ENCODE measurements at regions not wholly inside any gene's neighbourhood (a gene's known extent, or its start where the extent isn't known, plus 50 kb on each side); places are given as distances from the start of the nearest gene placed in this dataset.

DNA sequence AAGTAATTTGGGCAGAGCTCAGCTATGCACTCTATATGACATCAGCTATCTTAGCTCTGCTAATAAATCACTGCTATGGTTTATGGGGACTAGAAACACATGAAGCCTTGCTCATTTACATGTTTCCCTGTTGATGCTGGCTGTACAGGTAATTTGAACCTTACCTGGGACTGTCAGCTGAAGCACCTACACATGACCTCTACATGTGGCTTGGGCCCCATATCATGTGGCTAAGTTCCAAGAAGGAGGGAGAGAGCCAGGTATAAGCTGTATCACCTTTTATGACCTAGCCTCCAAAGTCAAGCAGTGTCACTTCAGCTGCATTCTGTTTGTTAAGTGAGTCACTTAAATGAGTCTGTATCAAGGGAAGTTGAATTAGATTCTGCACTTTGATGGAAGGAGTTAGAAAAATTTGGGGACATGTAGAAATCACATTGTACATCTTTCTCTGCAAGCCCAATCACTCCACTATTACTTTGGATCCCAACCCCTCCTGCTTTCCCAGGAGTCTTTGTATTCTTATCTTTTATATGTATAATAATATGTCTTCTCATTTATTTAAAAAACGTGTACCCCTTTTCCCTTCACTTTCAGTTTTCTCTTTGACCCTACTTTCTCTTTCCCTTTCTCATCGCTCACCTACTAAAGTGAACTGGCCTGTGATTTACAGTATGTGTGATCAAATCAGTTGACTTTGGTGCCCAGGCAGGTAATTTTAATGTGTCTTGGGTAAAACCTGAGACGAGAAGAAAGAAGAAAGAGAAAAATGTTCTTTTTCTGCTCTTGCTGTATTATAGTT, 53.4 kb upstream of the PRKACB start:
- H3K4me1 ChIP-seq (ENCODE audit: control insufficient read depth, low read depth, low read length): no peaks in the 10 kb centered on the region
- no peaks in the 10 kb centered on the region for H3K36me3 ChIP-seq (ENCODE audit: control insufficient read depth, insufficient read depth, low read length)
- no peak overlapping the region for H2AK5ac ChIP-seq (ENCODE audit: low read length)
- H3K56ac ChIP-seq (ENCODE audit: low read length): no peak overlapping the region
- H3K23ac ChIP-seq (ENCODE audit: low read length): no peak overlapping the region
- no peak overlapping the region for H4K5ac ChIP-seq (ENCODE audit: low read length)
- no peak overlapping the region for H3K4me3 ChIP-seq (ENCODE audit: low read length)
- no peak overlapping the region for H3K4me2 ChIP-seq (ENCODE audit: low read length)
- WGBS (ENCODE audit: extremely low coverage, insufficient coverage, low lambda C conversion rate): no CpG with 5 or more reads among the region's 3 CpGs
- no peak overlapping the region for H3K27ac ChIP-seq (ENCODE audit: low read depth, low read length)
- no peak overlapping the region for H3K9ac ChIP-seq (ENCODE audit: low read length)
- no peak overlapping the region for H4K8ac ChIP-seq (ENCODE audit: low read depth, low read length)
- H3K79me2 ChIP-seq (ENCODE audit: control insufficient read depth, insufficient read depth, low read length): no peaks in the 10 kb centered on the region
- no peak overlapping the region for H3K4ac ChIP-seq (ENCODE audit: low read depth, low read length)
- H3K18ac ChIP-seq (ENCODE audit: low read length): no peak overlapping the region
- H2BK120ac ChIP-seq (ENCODE audit: low read depth, low read length): no peak overlapping the region
- no peaks in the 10 kb centered on the region for H3K27me3 ChIP-seq (ENCODE audit: insufficient read depth, low read length, poor library complexity)
- peaks cover 4% of the 10 kb centered on the region for H3K79me1 ChIP-seq (ENCODE audit: low read length)
- no peak overlapping the region for H2BK5ac ChIP-seq (ENCODE audit: low read length)
- DNase-seq: no peak
- no peak overlapping the region for H2BK15ac ChIP-seq (replicated peaks; ENCODE audit: low read depth)

DNA sequence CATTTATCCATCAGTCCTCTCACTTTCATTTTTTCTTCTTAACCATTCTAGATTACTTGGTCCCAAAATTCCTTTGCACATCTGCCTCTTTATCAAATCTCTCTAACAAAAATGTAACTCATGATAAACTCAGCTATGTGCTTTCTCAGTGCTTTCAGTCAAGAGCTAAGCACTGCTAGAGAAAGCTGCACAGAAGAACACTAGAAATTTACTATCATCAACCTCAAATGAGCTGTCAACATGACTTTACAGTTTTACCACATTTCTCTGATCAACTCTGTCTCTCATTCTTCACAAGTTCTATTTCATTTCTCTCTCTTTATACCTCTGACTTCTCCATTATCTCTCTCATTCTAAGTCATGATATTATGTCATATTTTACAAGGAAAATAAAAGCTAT, 54.2 kb upstream of the PRKACB start:
- Histone ChIP-seq H4K8ac (ENCODE audit: low read depth, low read length) (no peak overlapping the region), H3K27me3 (ENCODE audit: insufficient read depth, low read length, poor library complexity) (no peaks in the 10 kb centered on the region), H2AK5ac (ENCODE audit: low read length) (no peak overlapping the region), H2BK120ac (ENCODE audit: low read depth, low read length) (no peak overlapping the region), H2BK15ac (replicated peaks; ENCODE audit: low read depth) (no peak overlapping the region), H3K4ac (ENCODE audit: low read depth, low read length) (no peak overlapping the region), H3K79me1 (ENCODE audit: low read length) (peaks cover 4% of the 10 kb centered on the region), H2BK5ac (ENCODE audit: low read length) (no peak overlapping the region), H3K4me2 (ENCODE audit: low read length) (no peak overlapping the region), H3K23ac (ENCODE audit: low read length) (no peak overlapping the region), H3K18ac (ENCODE audit: low read length) (no peak overlapping the region), H3K79me2 (ENCODE audit: control insufficient read depth, insufficient read depth, low read length) (no peaks in the 10 kb centered on the region), H3K27ac (ENCODE audit: low read depth, low read length) (no peak overlapping the region), H3K4me3 (ENCODE audit: low read length) (no peak overlapping the region), H3K56ac (ENCODE audit: low read length) (no peak overlapping the region), H3K4me1 (ENCODE audit: control insufficient read depth, low read depth, low read length) (no peaks in the 10 kb centered on the region), H3K9ac (ENCODE audit: low read length) (no peak overlapping the region), H3K36me3 (ENCODE audit: control insufficient read depth, insufficient read depth, low read length) (no peaks in the 10 kb centered on the region), H4K5ac (ENCODE audit: low read length) (no peak overlapping the region)
- no peak for DNase-seq

DNA sequence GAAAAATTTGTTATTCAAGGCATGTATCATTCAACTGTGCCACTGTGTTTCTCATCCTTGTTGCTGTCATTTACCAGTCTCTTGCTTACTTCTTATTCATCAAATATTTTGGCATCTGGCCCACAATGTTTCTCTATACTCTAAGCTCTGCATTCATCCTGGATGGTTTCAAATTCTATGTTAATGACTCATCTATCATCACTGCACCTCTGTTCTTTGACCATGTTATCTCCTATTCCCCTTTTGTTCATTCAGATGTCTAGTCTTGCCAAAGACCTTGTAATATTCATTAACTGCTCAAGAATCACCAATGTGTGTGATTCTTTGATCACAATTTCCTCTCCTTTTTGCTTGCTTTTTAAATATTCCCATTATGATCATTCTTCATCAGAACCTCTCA, 54.6 kb upstream of the PRKACB start:
- Histone ChIP-seq H3K9ac (ENCODE audit: low read length) (no peak overlapping the region), H3K4ac (ENCODE audit: low read depth, low read length) (no peak overlapping the region), H4K5ac (ENCODE audit: low read length) (no peak overlapping the region), H3K27me3 (ENCODE audit: insufficient read depth, low read length, poor library complexity) (no peaks in the 10 kb centered on the region), H3K4me3 (ENCODE audit: low read length) (no peak overlapping the region), H3K4me2 (ENCODE audit: low read length) (no peak overlapping the region), H3K79me2 (ENCODE audit: control insufficient read depth, insufficient read depth, low read length) (no peaks in the 10 kb centered on the region), H2BK15ac (replicated peaks; ENCODE audit: low read depth) (no peak overlapping the region), H3K56ac (ENCODE audit: low read length) (no peak overlapping the region), H3K18ac (ENCODE audit: low read length) (no peak overlapping the region), H3K27ac (ENCODE audit: low read depth, low read length) (no peak overlapping the region), H3K4me1 (ENCODE audit: control insufficient read depth, low read depth, low read length) (no peaks in the 10 kb centered on the region), H2BK120ac (ENCODE audit: low read depth, low read length) (no peak overlapping the region), H2BK5ac (ENCODE audit: low read length) (no peak overlapping the region), H4K8ac (ENCODE audit: low read depth, low read length) (no peak overlapping the region), H2AK5ac (ENCODE audit: low read length) (no peak overlapping the region), H3K36me3 (ENCODE audit: control insufficient read depth, insufficient read depth, low read length) (no peaks in the 10 kb centered on the region), H3K23ac (ENCODE audit: low read length) (no peak overlapping the region), H3K79me1 (ENCODE audit: low read length) (peaks cover 4% of the 10 kb centered on the region)
- no peak for DNase-seq

DNA sequence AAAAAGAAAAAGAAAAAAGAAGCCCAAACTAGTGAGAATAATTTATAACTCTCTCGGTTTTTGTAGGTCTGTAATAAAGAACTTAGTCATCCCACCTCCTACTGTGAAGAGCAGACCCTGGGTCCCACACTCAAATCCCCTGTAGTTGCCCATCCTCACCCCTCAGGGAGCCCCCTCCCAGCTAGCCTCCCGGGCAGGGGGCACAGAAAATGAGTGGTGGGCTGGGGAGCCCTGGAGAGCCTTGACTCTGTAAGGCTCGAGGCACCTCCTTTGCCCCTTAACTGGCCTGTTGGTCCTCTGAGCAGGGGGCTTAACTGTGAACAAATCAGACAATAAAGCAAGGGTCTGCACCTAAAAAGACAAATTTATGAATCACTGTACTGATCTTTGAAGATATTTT, 57.5 kb upstream of the PRKACB start:
- Histone ChIP-seq H4K8ac (ENCODE audit: low read depth, low read length) (no peak overlapping the region), H4K5ac (ENCODE audit: low read length) (no peak overlapping the region), H3K9ac (ENCODE audit: low read length) (no peak overlapping the region), H3K36me3 (ENCODE audit: control insufficient read depth, insufficient read depth, low read length) (no peaks in the 10 kb centered on the region), H3K27ac (ENCODE audit: low read depth, low read length) (no peak overlapping the region), H2AK5ac (ENCODE audit: low read length) (no peak overlapping the region), H3K56ac (ENCODE audit: low read length) (no peak overlapping the region), H2BK5ac (ENCODE audit: low read length) (no peak overlapping the region), H3K4me2 (ENCODE audit: low read length) (no peak overlapping the region), H3K79me1 (ENCODE audit: low read length) (peaks cover 8% of the 10 kb centered on the region), H3K27me3 (ENCODE audit: insufficient read depth, low read length, poor library complexity) (no peaks in the 10 kb centered on the region), H3K18ac (ENCODE audit: low read length) (no peak overlapping the region), H3K23ac (ENCODE audit: low read length) (no peak overlapping the region), H3K4me1 (ENCODE audit: control insufficient read depth, low read depth, low read length) (no peaks in the 10 kb centered on the region), H3K79me2 (ENCODE audit: control insufficient read depth, insufficient read depth, low read length) (no peaks in the 10 kb centered on the region), H3K4me3 (ENCODE audit: low read length) (no peak overlapping the region), H2BK120ac (ENCODE audit: low read depth, low read length) (no peak overlapping the region), H2BK15ac (replicated peaks; ENCODE audit: low read depth) (no peak overlapping the region), H3K4ac (ENCODE audit: low read depth, low read length) (no peak overlapping the region)
- no peak for DNase-seq
- no CpG with 5 or more reads among the region's 3 CpGs for WGBS (ENCODE audit: extremely low coverage, insufficient coverage, low lambda C conversion rate)

DNA sequence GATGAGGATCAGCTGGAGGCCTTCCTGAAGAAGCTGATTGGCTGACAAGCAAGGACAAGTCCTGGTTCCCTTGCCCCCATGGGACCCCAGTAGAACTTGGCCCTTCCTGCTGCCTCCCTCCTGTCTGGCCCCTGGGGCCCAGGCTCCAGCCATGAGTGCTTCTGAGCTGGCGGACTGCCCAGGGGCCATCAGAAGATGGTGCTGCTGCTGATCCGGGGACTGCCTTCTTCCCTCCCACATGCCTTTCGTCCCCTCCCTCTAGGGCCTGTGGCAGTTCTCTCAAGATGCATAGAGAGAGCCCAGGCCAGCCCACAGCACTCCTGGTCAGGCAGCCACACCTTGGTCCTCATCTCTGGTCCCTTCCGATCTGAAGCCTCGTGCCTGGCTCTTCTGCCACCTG, 57.9 kb upstream of the PRKACB start:
- Histone ChIP-seq H3K56ac (ENCODE audit: low read length) (no peak overlapping the region), H3K79me2 (ENCODE audit: control insufficient read depth, insufficient read depth, low read length) (no peaks in the 10 kb centered on the region), H4K5ac (ENCODE audit: low read length) (no peak overlapping the region), H2BK15ac (replicated peaks; ENCODE audit: low read depth) (no peak overlapping the region), H3K9ac (ENCODE audit: low read length) (no peak overlapping the region), H3K36me3 (ENCODE audit: control insufficient read depth, insufficient read depth, low read length) (no peaks in the 10 kb centered on the region), H2BK120ac (ENCODE audit: low read depth, low read length) (no peak overlapping the region), H3K23ac (ENCODE audit: low read length) (no peak overlapping the region), H3K18ac (ENCODE audit: low read length) (no peak overlapping the region), H3K4ac (ENCODE audit: low read depth, low read length) (no peak overlapping the region), H2BK5ac (ENCODE audit: low read length) (no peak overlapping the region), H3K4me1 (ENCODE audit: control insufficient read depth, low read depth, low read length) (no peaks in the 10 kb centered on the region), H2AK5ac (ENCODE audit: low read length) (no peak overlapping the region), H3K27ac (ENCODE audit: low read depth, low read length) (no peak overlapping the region), H3K4me3 (ENCODE audit: low read length) (no peak overlapping the region), H3K4me2 (ENCODE audit: low read length) (no peak overlapping the region), H4K8ac (ENCODE audit: low read depth, low read length) (no peak overlapping the region), H3K79me1 (ENCODE audit: low read length) (peaks cover 8% of the 10 kb centered on the region), H3K27me3 (ENCODE audit: insufficient read depth, low read length, poor library complexity) (no peaks in the 10 kb centered on the region)
- DNase-seq: peak; percentile 18
- WGBS (ENCODE audit: extremely low coverage, insufficient coverage, low lambda C conversion rate): no CpG with 5 or more reads among the region's 5 CpGs

DNA sequence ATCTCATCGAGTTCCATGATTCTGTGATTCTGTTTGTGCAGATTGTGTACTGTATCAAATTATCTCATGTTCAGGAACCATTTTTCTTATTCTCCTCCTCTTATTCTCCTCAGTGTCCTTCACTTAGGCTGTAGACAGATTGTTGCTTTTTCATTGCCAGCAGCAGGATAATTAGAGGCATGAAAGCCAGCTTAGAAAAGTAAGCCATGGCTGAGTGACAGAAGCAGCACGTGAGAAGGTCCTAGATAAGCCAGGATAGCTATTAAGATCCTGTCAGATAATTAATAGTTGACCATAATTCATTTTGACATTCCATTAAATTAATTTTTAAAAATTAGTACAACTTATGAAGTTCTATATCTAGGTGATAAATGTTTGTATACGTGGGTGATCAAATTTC, 60.8 kb upstream of the PRKACB start:
- H2BK15ac ChIP-seq (replicated peaks; ENCODE audit: low read depth): no peak overlapping the region
- H3K56ac ChIP-seq (ENCODE audit: low read length): no peak overlapping the region
- no peak overlapping the region for H3K9ac ChIP-seq (ENCODE audit: low read length)

More for the DNA sequence above, 60.8 kb upstream of the PRKACB start:
- no peak overlapping the region for H4K5ac ChIP-seq (ENCODE audit: low read length)
- H3K27ac ChIP-seq (ENCODE audit: low read depth, low read length): no peak overlapping the region
- H3K4me2 ChIP-seq (ENCODE audit: low read length): no peak overlapping the region
- H2BK120ac ChIP-seq (ENCODE audit: low read depth, low read length): no peak overlapping the region
- H3K4me1 ChIP-seq (ENCODE audit: control insufficient read depth, low read depth, low read length): no peaks in the 10 kb centered on the region
- H2BK5ac ChIP-seq (ENCODE audit: low read length): no peak overlapping the region
- H3K79me1 ChIP-seq (ENCODE audit: low read length): peaks cover 8% of the 10 kb centered on the region
- no peak overlapping the region for H3K4me3 ChIP-seq (ENCODE audit: low read length)
- no peak for DNase-seq
- H3K79me2 ChIP-seq (ENCODE audit: control insufficient read depth, insufficient read depth, low read length): peaks cover 6% of the 10 kb centered on the region
- H4K8ac ChIP-seq (ENCODE audit: low read depth, low read length): no peak overlapping the region
- H3K23ac ChIP-seq (ENCODE audit: low read length): no peak overlapping the region
- no peaks in the 10 kb centered on the region for H3K27me3 ChIP-seq (ENCODE audit: insufficient read depth, low read length, poor library complexity)
- no peak overlapping the region for H3K4ac ChIP-seq (ENCODE audit: low read depth, low read length)
- no peak overlapping the region for H2AK5ac ChIP-seq (ENCODE audit: low read length)
- no CpG with 5 or more reads among the region's 3 CpGs for WGBS (ENCODE audit: extremely low coverage, insufficient coverage, low lambda C conversion rate)
- H3K36me3 ChIP-seq (ENCODE audit: control insufficient read depth, insufficient read depth, low read length): no peaks in the 10 kb centered on the region
- no peak overlapping the region for H3K18ac ChIP-seq (ENCODE audit: low read length)
